22Rv1 (cell line): ENCODE measurements at regions not wholly inside any gene's neighbourhood (a gene's known extent, or its start where the extent isn't known, plus 50 kb on each side); places are given as distances from the start of the nearest gene placed in this dataset.

Source experiments
- H3K27ac ChIP-seq: fragments of 450-650 bp; 2 replicates; pipeline ENCODE4 v1.5.1; 2017
- CTCF ChIP-seq: fragments of 450-650 bp; IDR thresholded peaks from 2 replicates; pipeline ENCODE4 v1.5.1; 2017; ENCODE audit warnings: mild to moderate bottlenecking
- ZFX ChIP-seq: fragments of 450-650 bp; IDR thresholded peaks from 2 replicates; pipeline ENCODE4 v1.6.1; 2017; ENCODE audit warnings: antibody characterized with exemption, borderline replicate concordance

GRCh38 chr22:22432479-22432878 lies 76.1 kb downstream of the ZNF280B start:
- no peak overlapping the region for H3K27ac ChIP-seq
- TF ChIP-seq CTCF (no peak), ZFX (no peak)

- no peak overlapping the region for H3K27ac ChIP-seq
- TF ChIP-seq ZFX (no peak), CTCF (no peak)
These were observed 75.6 kb downstream of the ZNF280B start for GRCh38 chr22:22432937-22433336.

GRCh38 chr22:22433770-22434169 lies 74.8 kb downstream of the ZNF280B start:
- no peak for TF ChIP-seq ZFX
- no peak for TF ChIP-seq CTCF
- no peak overlapping the region for H3K27ac ChIP-seq
